ENCODE measurements at regions not wholly inside any gene's neighbourhood (a gene's known extent, or its start where the extent isn't known, plus 50 kb on each side); places are given as distances from the start of the nearest gene placed in this dataset.

DNA sequence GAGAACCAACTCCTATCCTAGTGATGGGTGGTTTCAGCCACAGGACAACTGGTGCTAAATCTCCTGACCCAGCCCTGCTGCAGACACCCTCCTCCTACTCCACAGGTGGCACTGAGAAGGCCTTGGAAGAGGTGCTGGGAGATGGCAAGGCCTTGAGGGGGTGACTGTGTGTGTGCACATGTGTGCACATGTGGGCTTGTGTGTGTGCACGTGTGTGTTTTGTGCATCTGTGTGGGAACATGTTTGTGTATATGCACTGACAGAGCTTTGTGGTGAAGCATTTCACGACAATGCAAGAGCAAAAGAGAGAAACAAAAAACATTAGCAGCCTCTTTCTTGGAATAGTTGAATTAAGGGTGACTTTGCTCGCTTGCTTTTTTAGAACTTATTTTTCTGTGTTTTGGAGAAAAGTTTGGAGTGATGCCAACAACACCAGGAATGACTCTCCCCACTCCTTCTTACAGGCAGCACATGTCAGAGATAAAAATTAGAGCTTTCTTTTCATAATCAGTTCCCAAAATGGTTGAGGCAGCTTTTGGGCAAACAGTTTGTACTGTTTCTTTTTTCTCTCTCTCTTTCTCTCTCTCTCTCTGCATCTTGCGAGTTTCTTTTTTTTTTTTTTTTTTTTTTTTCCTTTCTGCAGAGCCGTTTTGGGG lies 69.5 kb downstream of the SEC61G start:
- no peaks in the 10 kb centered on the region for H3K36me3 Mint-ChIP-seq (ENCODE audit: low read depth)
- H3K4me1 Mint-ChIP-seq (ENCODE audit: low read depth), result no peaks in the 10 kb centered on the region
- no peak overlapping the region for H3K27ac Mint-ChIP-seq
- TF ChIP-seq, protein P1, sequence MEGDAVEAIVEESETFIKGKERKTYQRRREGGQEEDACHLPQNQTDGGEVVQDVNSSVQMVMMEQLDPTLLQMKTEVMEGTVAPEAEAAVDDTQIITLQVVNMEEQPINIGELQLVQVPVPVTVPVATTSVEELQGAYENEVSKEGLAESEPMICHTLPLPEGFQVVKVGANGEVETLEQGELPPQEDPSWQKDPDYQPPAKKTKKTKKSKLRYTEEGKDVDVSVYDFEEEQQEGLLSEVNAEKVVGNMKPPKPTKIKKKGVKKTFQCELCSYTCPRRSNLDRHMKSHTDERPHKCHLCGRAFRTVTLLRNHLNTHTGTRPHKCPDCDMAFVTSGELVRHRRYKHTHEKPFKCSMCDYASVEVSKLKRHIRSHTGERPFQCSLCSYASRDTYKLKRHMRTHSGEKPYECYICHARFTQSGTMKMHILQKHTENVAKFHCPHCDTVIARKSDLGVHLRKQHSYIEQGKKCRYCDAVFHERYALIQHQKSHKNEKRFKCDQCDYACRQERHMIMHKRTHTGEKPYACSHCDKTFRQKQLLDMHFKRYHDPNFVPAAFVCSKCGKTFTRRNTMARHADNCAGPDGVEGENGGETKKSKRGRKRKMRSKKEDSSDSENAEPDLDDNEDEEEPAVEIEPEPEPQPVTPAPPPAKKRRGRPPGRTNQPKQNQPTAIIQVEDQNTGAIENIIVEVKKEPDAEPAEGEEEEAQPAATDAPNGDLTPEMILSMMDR (IDR thresholded peaks at IDR 0.05), result no peak
- no peak for ATAC-seq
- DNase-seq, result no peak
- ChIA-PET CTCF (no interaction called here), POLR2A (no interaction called here)
- H3K9me3 Mint-ChIP-seq, result peaks cover 5% of the 10 kb centered on the region
- no peaks in the 10 kb centered on the region for H3K27me3 Mint-ChIP-seq
- no peak overlapping the region for H3K4me3 Mint-ChIP-seq
- intact Hi-C loops (cut with micrococcal nuclease), result no loop called here

DNA sequence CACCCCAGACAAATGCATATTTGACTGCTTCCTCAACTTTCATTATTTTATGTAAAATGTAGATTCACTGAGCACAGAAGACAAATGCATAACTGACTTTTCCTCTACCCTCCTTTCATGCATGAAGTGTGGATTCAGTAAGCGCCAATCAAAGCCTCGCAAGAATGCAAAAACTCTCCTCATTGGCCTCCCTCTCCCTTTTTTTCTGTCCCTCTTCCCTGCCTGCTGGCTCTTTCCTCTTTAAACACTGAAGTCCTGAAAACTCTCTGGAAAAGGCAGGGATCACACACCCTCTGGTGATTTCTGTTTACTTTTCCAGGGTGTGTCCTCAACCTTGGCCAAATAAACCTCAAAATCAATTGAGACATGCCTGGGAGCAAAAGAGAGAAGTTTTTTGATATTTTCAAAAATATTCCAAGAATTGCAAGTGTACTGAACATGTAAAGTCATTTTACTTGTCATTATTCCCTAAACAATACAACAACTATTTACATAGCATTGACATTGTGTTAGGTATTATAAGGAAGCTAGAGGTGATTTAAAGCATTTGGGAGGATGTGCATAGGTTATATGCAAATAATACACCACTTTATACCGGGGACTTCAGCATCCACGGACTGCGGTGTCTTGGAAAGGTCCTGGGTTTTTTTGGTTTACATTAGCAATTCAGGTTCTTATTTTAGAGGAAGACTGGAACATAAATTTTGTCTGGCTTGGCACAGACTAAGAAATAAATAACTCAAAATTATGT lies 71.4 kb downstream of the SEC61G start:
- Mint-ChIP-seq H3K27ac (no peak overlapping the region), H3K27me3 (no peaks in the 10 kb centered on the region), H3K4me3 (no peak overlapping the region), H3K36me3 (ENCODE audit: low read depth) (no peaks in the 10 kb centered on the region), H3K9me3 (peaks cover 7% of the 10 kb centered on the region), H3K4me1 (ENCODE audit: low read depth) (no peaks in the 10 kb centered on the region)
- ChIA-PET CTCF (no interaction called here), POLR2A (no interaction called here)
- intact Hi-C loops (cut with micrococcal nuclease), result no loop called here
- DNase-seq (no peak), ATAC-seq (no peak)
- TF ChIP-seq, protein P1 (IDR thresholded peaks at IDR 0.05), result no peak

DNA sequence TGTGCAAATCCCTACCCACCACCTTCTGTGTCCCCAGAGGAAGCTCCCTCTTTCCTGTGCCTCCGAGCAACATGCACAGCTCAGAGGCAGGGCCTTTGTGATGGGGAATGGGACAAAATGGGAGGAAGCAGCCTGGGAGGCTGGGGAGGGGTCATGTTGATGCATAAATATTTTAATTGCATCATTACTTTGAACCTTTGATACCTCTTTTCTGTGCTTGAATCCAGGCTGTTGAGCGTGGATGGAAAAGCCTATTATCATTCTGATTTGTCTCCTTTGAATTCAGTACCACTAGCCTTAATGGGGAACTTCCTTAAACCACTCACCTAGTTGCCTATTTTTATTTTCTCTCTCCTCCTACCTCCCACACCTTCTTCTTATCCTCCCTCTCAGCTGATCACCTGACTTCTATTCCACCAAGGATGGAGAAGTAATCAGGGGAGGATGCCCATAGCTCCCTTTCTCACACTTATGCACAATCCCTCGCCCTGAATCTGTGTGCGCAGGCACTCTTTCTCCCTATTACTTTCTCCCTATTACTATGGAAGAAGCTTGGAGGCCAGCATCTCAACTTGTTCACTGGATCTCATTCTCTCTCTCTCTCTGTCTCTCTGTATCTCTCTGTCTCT lies 78.5 kb downstream of the SEC61G start:
- intact Hi-C loops (cut with micrococcal nuclease), result no loop called here
- Mint-ChIP-seq H3K36me3 (ENCODE audit: low read depth) (no peaks in the 10 kb centered on the region), H3K4me1 (ENCODE audit: low read depth) (no peaks in the 10 kb centered on the region), H3K27me3 (no peaks in the 10 kb centered on the region), H3K4me3 (no peak overlapping the region), H3K9me3 (peaks cover 5% of the 10 kb centered on the region), H3K27ac (no peak overlapping the region)
- no peak for DNase-seq
- CTCF ChIA-PET, result no interaction called here
- POLR2A ChIA-PET, result no interaction called here
- ATAC-seq, result no peak
- TF ChIP-seq, protein P1 (IDR thresholded peaks at IDR 0.05), result no peak

DNA sequence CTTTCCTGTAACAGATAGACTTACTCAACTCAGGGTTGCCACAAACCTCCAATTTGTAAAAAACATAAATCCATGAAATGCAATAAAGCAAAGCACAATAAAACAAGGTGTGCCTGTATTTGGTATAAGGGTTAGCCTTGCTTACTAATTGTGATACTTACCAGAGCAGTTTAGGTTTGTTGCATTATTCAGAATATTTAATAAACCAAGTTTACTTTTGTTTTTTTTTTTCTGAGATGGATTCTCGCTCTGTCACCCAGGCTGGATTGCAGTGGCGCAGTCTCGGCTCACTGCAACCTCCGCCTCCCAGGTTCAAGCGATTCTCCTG lies 79.6 kb downstream of the SEC61G start:
- CTCF ChIA-PET, result no interaction called here
- POLR2A ChIA-PET, result no interaction called here
- TF ChIP-seq, protein P1 (IDR thresholded peaks at IDR 0.05), result no peak
- Mint-ChIP-seq H3K27ac (no peak overlapping the region), H3K27me3 (no peaks in the 10 kb centered on the region), H3K36me3 (ENCODE audit: low read depth) (no peaks in the 10 kb centered on the region), H3K4me1 (ENCODE audit: low read depth) (no peaks in the 10 kb centered on the region), H3K9me3 (peaks cover 2% of the 10 kb centered on the region), H3K4me3 (no peak overlapping the region)
- DNase-seq, result no peak
- ATAC-seq, result no peak
- intact Hi-C loops (cut with micrococcal nuclease), result no loop called here

DNA sequence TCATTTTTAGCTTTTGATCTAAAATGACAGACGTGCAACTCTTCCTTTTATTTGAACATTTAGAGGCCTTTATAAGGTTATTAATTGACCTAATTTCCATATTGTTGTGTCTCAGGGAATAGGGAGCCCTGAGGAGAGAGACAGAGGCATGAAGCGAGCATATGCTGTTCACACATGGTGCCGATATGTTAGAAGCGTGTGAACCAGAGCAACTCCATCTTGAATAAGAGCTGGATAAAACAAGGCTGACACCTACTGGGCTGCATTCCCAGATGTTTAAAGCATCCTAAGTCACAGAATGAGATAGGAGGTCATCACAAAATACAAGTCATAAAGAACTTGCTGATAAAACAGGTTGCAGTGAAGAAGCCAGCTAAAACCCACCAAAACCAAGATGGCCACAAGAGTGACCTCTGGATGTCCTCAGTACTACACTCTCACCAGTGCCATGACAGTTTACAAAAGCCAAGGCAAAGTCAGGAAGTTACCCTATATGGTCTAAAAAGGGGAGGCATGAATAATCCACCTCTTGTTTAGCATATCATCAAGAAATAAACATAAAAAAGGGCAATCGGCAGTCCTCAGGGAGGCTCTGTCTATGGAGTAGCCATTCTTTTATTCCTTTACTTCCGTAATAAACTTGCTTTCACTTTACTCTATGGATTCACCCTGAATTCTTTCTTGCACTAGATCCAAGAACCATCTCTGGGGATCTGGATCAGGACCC lies 80.1 kb downstream of the SEC61G start:
- no peaks in the 10 kb centered on the region for H3K4me1 Mint-ChIP-seq (ENCODE audit: low read depth)
- peaks cover 1% of the 10 kb centered on the region for H3K9me3 Mint-ChIP-seq
- CTCF ChIA-PET, result no interaction called here
- POLR2A ChIA-PET, result no interaction called here
- no peak for DNase-seq
- H3K36me3 Mint-ChIP-seq (ENCODE audit: low read depth), result no peaks in the 10 kb centered on the region
- TF ChIP-seq, protein P1 (IDR thresholded peaks at IDR 0.05), result no peak
- no peaks in the 10 kb centered on the region for H3K27me3 Mint-ChIP-seq
- intact Hi-C loops (cut with micrococcal nuclease), result no loop called here
- no peak overlapping the region for H3K4me3 Mint-ChIP-seq
- no peak for ATAC-seq
- H3K27ac Mint-ChIP-seq, result no peak overlapping the region
